HPDE6-E6E7 (cell line): ENCODE measurements at regions not wholly inside any gene's neighbourhood (a gene's known extent, or its start where the extent isn't known, plus 50 kb on each side); places are given as distances from the start of the nearest gene placed in this dataset.

ENCODE experiments used
- DNase-seq: peaks from one replicate; pipeline ENCODE4 v3.0.0; 2011; ENCODE audit warnings: missing footprints; ENCODE audit errors: extremely low spot score

DNA sequence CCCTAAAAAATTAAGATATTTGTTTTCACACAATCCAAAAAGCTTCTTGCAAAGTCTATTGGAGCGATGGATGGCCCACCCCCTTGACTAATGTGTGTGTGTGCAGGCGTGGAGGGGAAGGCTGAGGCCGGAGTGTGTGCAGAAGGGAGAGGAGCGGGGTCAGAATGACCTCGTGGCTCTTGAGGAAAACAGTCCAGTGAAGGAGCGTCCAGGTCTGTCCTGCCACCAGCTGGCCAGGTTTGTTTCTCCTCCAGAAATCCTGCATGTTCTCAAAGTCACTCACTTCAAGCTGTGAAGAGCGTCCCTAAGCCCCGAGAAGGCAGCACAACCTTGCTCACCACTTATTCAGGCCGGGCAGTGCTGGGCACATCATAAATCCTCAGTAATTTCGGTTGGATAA lies 69.5 kb upstream of the SSX2IP start:
- no peak for DNase-seq

GRCh38 chr1:84758968-84759491 lies 68.8 kb upstream of the SSX2IP start:
- DNase-seq = no peak

GRCh38 chr1:84758476-84758875 lies 68.2 kb upstream of the SSX2IP start:
- no peak for DNase-seq

GRCh38 chr1:84757301-84757700 lies 67.0 kb upstream of the SSX2IP start:
- no peak for DNase-seq

DNA sequence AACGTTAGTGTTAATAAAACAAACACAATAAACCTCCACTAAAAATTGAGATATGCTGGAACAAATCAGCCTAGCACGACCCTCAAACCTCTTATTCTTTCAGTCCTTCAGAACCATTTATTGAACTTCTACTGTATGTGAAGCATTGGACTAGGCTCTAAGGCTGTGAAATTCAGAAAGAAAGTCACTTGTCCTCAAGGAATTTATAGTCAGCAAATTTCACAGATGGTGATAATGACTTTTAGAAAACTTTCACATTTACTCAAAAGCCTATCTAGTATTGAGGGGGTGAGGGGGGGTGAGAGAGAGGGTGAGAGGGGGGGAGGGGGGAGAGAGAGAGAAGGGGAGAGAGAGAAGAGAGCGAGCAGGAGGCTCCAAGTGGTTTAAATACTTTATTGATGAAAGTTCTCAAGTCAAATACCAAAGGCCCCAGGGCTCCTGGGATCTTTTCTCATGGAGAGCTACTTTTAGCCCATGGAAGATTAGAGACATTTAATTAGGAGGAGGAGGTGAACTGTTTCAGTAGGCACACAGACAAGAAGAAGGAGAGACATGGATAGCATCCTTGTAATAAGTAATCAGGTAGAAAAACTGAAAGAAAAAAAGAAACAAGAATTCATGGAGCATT lies 66.3 kb upstream of the SSX2IP start:
- no peak for DNase-seq

DNA sequence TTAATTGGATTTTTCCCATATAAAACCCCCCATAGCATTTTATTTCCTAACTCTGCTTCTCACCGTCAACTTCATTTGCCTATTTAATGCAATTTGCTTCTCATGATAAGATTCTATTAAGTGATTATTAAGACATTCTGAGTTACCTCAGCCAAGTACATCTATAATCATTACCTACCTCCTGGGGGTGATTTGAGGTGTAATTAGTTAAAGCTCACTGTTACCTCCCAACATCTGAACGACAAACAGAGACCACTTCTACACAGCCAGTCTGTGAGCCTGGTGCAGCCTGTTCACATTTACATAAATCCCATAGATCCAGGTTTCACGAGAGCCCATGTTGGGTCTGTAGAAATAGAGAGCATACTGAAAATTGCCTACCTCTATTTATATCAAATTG lies 65.7 kb upstream of the SSX2IP start:
- no peak for DNase-seq

DNA sequence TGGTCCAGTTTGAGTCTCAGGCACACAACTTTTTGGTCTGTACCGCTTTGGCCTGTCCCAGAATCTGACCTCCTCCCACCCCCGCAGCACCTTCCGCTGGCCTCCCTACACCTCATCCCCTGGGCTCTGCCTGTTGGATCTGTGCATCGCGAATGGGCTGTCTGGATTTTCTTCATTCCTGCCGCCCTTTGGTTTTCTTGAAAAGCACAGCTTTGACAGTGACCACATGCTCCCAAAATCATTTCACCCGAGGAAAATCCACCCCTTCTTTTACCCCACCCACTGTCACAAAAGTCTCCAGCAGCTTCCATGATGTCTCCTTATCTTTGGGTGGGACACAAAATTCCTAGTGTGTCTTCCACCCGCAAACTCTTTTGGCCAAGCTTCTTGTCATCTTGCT lies 65.0 kb upstream of the SSX2IP start:
- no peak for DNase-seq

- DNase-seq = no peak
Measured at GRCh38 chr1:84754386-84754703, 64.1 kb upstream of the SSX2IP start.

DNA sequence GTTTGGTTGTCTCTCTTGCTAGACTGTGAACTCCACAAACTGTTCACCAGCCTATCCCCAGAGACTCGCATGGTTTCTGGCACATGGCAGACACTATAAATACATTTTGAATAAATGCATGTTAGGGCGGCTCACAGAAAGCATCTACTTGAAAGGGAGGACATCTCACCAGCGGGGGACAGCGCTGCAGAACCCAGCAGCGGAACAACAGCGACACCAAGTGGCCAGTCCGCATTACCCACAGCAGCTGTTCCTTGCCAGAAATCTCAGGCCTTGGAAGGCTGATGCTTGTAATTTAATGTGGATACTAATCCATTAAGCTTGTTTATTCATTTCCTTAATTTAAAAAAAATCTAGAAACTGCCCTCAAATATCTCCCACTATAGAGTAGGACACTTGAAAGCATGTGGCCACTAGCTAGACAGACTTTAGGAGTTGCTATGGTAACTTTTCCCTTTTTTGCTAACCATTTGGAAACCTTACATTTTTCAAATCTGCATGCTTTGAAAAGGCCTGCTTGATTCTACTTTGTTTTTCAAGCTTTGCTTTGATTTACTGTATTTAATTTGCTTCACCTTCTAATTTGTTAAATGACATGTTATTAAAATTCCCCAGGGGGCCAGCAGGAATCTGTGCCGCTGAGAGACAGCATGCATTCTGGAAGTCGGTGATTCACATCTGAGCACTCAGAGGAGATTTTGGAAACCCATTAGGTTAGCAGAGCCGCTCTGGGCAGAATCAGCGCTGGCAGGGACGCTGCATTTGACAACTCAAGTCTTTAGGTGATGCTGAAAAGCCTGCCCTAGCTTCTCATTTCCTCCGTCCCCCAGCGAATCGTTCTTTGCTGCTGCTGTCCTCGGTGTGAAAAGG lies 63.5 kb upstream of the SSX2IP start:
- peak; percentile 63 for DNase-seq

DNA sequence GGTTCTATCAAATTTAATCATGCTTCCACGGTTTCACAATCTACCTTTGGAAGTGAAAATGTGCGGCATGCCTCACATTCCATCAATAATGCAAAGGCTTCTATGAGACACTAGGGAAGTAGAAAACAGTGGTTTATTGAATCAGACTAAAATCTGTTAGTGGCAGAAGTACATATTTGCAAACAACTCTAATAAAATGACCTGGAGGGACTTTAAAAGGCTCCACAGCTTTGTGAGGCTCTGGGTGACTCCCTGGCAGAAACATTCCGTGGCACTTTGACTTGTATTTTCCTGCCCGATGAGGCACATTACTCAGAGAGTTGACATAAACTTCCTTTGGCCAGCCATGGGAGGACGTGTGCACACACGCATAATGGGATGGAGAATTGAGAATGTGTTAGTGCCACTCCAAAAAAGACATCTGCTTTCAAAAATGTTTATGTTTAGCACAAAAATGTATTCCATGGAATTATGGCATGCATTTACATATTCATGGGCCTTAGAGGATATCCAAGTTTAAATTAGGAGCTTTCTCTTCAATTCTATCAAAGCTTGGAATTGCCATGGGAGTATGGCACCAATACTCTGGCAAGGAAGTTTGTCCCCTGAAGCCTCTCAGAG lies 60.0 kb upstream of the SSX2IP start:
- peak; percentile 76 for DNase-seq

- DNase-seq = no peak
Measured at GRCh38 chr1:84749427-84749826, 59.2 kb upstream of the SSX2IP start.

- DNase-seq = no peak
Measured at GRCh38 chr1:84748364-84748763, 58.1 kb upstream of the SSX2IP start.

DNA sequence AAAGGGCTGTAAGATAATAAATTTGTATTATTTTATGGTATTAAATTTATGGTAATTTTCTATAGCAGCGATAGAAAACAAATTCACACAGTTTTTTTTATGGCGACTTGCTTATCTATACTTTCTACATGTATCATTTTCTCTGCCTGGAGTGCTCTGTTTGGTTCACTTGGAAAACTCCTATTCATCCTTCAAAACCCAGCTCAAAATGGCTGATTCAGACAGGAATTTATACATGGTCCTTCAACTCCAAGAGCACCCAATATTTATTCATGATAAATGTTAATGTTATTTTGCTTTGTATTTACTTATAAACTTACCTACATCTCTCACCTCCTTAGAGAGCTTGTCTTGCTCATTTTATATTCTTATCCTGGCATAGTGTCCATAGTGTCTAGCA lies 55.6 kb upstream of the SSX2IP start:
- DNase-seq = no peak

GRCh38 chr1:84743896-84744295 lies 53.6 kb upstream of the SSX2IP start:
- DNase-seq = no peak

GRCh38 chr1:84742653-84743052 lies 52.4 kb upstream of the SSX2IP start:
- no peak for DNase-seq

DNA sequence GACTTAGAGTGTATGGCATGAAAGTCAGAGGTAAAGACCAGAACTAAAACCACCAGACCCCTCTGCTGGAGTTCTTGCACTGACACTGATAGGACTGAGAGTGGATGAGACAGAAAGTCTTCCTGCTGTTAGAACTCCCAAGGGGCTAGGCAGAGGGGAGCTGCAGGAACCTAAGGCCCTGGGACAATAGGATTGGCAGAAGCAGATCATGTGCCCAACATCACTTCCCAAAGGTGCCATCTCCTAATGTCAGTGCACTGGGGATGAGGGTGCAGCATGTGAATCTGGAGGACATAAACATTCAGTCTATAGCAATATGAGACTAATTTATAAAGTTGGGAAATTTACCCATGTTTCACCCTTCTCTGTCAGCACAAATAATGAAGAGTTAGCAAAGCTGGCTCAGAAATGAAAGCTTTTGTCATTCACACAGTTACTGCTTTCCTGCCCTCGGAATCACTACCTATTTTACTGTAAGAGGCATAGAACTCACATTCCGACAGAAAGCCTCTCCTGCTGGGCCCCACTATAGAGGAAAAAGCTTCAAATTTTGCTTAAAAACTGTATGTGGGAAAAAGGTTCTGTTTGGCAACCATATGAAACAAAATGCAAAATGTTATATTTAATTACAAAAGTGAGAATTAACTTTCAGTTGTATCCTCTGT lies 49.9 kb upstream of the SSX2IP start:
- DNase-seq = no peak
